ENCODE measurements at regions not wholly inside any gene's neighbourhood (a gene's known extent, or its start where the extent isn't known, plus 50 kb on each side); places are given as distances from the start of the nearest gene placed in this dataset.

- TF ChIP-seq, protein P1, sequence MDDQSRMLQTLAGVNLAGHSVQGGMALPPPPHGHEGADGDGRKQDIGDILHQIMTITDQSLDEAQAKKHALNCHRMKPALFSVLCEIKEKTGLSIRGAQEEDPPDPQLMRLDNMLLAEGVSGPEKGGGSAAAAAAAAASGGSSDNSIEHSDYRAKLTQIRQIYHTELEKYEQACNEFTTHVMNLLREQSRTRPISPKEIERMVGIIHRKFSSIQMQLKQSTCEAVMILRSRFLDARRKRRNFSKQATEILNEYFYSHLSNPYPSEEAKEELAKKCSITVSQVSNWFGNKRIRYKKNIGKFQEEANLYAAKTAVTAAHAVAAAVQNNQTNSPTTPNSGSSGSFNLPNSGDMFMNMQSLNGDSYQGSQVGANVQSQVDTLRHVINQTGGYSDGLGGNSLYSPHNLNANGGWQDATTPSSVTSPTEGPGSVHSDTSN (CRISPR knock-in tag; IDR thresholded peaks at IDR 0.05) = no peak
- TF ChIP-seq REPIN1 (tag by site-specific recombination; IDR thresholded peaks at IDR 0.05; ENCODE audit: low read depth) (no peak), ZFHX2 (tag by site-specific recombination; conservative IDR thresholded peaks at IDR 0.05) (no peak), ZNF10 (tag by site-specific recombination; IDR thresholded peaks at IDR 0.05) (no peak), ZNF146 (tag by site-specific recombination; IDR thresholded peaks at IDR 0.05) (no peak), SP2 (tag by site-specific recombination; IDR thresholded peaks at IDR 0.05) (no peak), ZNF658 (tag by site-specific recombination; IDR thresholded peaks at IDR 0.05) (no peak), ZNF23 (tag by site-specific recombination; IDR thresholded peaks at IDR 0.05; ENCODE audit: borderline replicate concordance) (no peak), ZNF792 (tag by site-specific recombination; IDR thresholded peaks at IDR 0.05) (no peak)
- TF ChIP-seq, protein P2, sequence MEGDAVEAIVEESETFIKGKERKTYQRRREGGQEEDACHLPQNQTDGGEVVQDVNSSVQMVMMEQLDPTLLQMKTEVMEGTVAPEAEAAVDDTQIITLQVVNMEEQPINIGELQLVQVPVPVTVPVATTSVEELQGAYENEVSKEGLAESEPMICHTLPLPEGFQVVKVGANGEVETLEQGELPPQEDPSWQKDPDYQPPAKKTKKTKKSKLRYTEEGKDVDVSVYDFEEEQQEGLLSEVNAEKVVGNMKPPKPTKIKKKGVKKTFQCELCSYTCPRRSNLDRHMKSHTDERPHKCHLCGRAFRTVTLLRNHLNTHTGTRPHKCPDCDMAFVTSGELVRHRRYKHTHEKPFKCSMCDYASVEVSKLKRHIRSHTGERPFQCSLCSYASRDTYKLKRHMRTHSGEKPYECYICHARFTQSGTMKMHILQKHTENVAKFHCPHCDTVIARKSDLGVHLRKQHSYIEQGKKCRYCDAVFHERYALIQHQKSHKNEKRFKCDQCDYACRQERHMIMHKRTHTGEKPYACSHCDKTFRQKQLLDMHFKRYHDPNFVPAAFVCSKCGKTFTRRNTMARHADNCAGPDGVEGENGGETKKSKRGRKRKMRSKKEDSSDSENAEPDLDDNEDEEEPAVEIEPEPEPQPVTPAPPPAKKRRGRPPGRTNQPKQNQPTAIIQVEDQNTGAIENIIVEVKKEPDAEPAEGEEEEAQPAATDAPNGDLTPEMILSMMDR (tag by site-specific recombination; IDR thresholded peaks at IDR 0.05) = no peak
Measured at GRCh38 chr5:68804343-68804742, 289.5 kb upstream of the SLC30A5 start.
